ENCODE measurements at regions not wholly inside any gene's neighbourhood (a gene's known extent, or its start where the extent isn't known, plus 50 kb on each side); places are given as distances from the start of the nearest gene placed in this dataset.

DNA sequence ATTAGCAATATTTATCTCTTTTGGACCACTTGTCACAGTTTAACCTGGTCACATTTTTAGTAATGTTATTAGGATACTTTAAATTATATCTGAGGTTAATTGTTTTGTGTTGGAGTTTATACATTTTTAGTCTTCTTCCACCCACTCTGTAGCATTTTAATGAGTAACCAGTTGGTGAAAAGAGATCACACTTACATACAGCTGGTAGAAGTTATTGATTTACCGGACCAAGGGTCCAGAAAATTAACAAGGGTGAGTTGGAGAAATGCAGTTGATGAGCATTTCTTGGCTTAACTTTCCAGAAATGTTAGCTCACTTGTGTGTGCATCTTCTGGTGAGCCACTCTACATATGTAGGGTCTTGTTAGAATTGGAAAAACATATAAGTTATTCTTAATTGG lies 219.6 kb downstream of the GRXCR1 start:
- H3K4me3 ChIP-seq, result no peak overlapping the region
- no peaks in the 10 kb centered on the region for H3K36me3 ChIP-seq (ENCODE audit: insufficient read depth)
- TF ChIP-seq, protein P1, sequence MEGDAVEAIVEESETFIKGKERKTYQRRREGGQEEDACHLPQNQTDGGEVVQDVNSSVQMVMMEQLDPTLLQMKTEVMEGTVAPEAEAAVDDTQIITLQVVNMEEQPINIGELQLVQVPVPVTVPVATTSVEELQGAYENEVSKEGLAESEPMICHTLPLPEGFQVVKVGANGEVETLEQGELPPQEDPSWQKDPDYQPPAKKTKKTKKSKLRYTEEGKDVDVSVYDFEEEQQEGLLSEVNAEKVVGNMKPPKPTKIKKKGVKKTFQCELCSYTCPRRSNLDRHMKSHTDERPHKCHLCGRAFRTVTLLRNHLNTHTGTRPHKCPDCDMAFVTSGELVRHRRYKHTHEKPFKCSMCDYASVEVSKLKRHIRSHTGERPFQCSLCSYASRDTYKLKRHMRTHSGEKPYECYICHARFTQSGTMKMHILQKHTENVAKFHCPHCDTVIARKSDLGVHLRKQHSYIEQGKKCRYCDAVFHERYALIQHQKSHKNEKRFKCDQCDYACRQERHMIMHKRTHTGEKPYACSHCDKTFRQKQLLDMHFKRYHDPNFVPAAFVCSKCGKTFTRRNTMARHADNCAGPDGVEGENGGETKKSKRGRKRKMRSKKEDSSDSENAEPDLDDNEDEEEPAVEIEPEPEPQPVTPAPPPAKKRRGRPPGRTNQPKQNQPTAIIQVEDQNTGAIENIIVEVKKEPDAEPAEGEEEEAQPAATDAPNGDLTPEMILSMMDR (conservative IDR thresholded peaks at IDR 0.05; ENCODE audit: low read depth in 2 of 2), result no peak
- TF ChIP-seq CREB1 (CRISPR knock-in tag; IDR thresholded peaks at IDR 0.05; ENCODE audit: low read depth) (no peak), EZH2 (IDR thresholded peaks at IDR 0.05; ENCODE audit: low read depth, unreplicated experiment) (no peak), STAT1 (IDR thresholded peaks at IDR 0.05; ENCODE audit: unreplicated experiment) (no peak), ZNF331 (CRISPR knock-in tag; IDR thresholded peaks at IDR 0.05; ENCODE audit: low read depth) (no peak), ZNF114 (CRISPR knock-in tag; IDR thresholded peaks at IDR 0.05) (no peak), JUNB (IDR thresholded peaks at IDR 0.05; ENCODE audit: unreplicated experiment) (no peak), NANOG (IDR thresholded peaks at IDR 0.05; ENCODE audit: borderline replicate concordance) (no peak), EZH2phosphoT487 (IDR thresholded peaks at IDR 0.05; ENCODE audit: unreplicated experiment) (no peak), POLR2AphosphoS5 (IDR thresholded peaks at IDR 0.05; ENCODE audit: low read depth) (no peak)
- TF ChIP-seq, protein P2, sequence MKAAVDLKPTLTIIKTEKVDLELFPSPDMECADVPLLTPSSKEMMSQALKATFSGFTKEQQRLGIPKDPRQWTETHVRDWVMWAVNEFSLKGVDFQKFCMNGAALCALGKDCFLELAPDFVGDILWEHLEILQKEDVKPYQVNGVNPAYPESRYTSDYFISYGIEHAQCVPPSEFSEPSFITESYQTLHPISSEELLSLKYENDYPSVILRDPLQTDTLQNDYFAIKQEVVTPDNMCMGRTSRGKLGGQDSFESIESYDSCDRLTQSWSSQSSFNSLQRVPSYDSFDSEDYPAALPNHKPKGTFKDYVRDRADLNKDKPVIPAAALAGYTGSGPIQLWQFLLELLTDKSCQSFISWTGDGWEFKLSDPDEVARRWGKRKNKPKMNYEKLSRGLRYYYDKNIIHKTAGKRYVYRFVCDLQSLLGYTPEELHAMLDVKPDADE (IDR thresholded peaks at IDR 0.05), result no peak
- TF ChIP-seq, protein P3, sequence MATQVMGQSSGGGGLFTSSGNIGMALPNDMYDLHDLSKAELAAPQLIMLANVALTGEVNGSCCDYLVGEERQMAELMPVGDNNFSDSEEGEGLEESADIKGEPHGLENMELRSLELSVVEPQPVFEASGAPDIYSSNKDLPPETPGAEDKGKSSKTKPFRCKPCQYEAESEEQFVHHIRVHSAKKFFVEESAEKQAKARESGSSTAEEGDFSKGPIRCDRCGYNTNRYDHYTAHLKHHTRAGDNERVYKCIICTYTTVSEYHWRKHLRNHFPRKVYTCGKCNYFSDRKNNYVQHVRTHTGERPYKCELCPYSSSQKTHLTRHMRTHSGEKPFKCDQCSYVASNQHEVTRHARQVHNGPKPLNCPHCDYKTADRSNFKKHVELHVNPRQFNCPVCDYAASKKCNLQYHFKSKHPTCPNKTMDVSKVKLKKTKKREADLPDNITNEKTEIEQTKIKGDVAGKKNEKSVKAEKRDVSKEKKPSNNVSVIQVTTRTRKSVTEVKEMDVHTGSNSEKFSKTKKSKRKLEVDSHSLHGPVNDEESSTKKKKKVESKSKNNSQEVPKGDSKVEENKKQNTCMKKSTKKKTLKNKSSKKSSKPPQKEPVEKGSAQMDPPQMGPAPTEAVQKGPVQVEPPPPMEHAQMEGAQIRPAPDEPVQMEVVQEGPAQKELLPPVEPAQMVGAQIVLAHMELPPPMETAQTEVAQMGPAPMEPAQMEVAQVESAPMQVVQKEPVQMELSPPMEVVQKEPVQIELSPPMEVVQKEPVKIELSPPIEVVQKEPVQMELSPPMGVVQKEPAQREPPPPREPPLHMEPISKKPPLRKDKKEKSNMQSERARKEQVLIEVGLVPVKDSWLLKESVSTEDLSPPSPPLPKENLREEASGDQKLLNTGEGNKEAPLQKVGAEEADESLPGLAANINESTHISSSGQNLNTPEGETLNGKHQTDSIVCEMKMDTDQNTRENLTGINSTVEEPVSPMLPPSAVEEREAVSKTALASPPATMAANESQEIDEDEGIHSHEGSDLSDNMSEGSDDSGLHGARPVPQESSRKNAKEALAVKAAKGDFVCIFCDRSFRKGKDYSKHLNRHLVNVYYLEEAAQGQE (IDR thresholded peaks at IDR 0.05; ENCODE audit: unreplicated experiment), result no peak
- TF ChIP-seq, protein P4, sequence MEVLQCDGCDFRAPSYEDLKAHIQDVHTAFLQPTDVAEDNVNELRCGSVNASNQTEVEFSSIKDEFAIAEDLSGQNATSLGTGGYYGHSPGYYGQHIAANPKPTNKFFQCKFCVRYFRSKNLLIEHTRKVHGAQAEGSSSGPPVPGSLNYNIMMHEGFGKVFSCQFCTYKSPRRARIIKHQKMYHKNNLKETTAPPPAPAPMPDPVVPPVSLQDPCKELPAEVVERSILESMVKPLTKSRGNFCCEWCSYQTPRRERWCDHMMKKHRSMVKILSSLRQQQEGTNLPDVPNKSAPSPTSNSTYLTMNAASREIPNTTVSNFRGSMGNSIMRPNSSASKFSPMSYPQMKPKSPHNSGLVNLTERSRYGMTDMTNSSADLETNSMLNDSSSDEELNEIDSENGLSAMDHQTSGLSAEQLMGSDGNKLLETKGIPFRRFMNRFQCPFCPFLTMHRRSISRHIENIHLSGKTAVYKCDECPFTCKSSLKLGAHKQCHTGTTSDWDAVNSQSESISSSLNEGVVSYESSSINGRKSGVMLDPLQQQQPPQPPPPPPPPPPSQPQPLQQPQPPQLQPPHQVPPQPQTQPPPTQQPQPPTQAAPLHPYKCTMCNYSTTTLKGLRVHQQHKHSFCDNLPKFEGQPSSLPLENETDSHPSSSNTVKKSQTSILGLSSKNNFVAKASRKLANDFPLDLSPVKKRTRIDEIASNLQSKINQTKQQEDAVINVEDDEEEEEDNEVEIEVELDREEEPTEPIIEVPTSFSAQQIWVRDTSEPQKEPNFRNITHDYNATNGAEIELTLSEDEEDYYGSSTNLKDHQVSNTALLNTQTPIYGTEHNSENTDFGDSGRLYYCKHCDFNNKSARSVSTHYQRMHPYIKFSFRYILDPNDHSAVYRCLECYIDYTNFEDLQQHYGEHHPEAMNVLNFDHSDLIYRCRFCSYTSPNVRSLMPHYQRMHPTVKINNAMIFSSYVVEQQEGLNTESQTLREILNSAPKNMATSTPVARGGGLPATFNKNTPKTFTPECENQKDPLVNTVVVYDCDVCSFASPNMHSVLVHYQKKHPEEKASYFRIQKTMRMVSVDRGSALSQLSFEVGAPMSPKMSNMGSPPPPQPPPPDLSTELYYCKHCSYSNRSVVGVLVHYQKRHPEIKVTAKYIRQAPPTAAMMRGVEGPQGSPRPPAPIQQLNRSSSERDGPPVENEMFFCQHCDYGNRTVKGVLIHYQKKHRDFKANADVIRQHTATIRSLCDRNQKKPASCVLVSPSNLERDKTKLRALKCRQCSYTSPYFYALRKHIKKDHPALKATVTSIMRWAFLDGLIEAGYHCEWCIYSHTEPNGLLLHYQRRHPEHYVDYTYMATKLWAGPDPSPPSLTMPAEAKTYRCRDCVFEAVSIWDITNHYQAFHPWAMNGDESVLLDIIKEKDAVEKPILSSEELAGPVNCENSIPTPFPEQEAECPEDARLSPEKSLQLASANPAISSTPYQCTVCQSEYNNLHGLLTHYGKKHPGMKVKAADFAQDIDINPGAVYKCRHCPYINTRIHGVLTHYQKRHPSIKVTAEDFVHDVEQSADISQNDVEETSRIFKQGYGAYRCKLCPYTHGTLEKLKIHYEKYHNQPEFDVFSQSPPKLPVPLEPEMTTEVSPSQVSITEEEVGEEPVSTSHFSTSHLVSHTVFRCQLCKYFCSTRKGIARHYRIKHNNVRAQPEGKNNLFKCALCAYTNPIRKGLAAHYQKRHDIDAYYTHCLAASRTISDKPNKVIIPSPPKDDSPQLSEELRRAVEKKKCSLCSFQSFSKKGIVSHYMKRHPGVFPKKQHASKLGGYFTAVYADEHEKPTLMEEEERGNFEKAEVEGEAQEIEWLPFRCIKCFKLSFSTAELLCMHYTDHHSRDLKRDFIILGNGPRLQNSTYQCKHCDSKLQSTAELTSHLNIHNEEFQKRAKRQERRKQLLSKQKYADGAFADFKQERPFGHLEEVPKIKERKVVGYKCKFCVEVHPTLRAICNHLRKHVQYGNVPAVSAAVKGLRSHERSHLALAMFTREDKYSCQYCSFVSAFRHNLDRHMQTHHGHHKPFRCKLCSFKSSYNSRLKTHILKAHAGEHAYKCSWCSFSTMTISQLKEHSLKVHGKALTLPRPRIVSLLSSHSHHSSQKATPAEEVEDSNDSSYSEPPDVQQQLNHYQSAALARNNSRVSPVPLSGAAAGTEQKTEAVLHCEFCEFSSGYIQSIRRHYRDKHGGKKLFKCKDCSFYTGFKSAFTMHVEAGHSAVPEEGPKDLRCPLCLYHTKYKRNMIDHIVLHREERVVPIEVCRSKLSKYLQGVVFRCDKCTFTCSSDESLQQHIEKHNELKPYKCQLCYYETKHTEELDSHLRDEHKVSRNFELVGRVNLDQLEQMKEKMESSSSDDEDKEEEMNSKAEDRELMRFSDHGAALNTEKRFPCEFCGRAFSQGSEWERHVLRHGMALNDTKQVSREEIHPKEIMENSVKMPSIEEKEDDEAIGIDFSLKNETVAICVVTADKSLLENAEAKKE (CRISPR knock-in tag; IDR thresholded peaks at IDR 0.05), result no peak
- no peak for DNase-seq (ENCODE audit: low spot score)
- Mint-ChIP-seq H3K36me3 (ENCODE audit: low read depth) (no peaks in the 10 kb centered on the region), H3K27me3 (ENCODE audit: insufficient read depth, low read depth, poor library complexity) (no peaks in the 10 kb centered on the region), H3K4me3 (no peak overlapping the region), H3K9me3 (no peaks in the 10 kb centered on the region), H3K4me1 (no peaks in the 10 kb centered on the region), H3K27ac (no peak overlapping the region)
- no peaks in the 10 kb centered on the region for H3K9me2 ChIP-seq (ENCODE audit: insufficient read depth)
- H3K4me1 ChIP-seq (ENCODE audit: insufficient read depth), result no peaks in the 10 kb centered on the region
- no peak overlapping the region for H3K27ac ChIP-seq (ENCODE audit: low read depth)
- H3K27me3 ChIP-seq (ENCODE audit: insufficient read depth), result no peaks in the 10 kb centered on the region
- no peaks in the 10 kb centered on the region for H4K20me1 ChIP-seq (replicated peaks; ENCODE audit: insufficient read depth)
- no peaks in the 10 kb centered on the region for H3F3A ChIP-seq (replicated peaks; ENCODE audit: low read depth)
- H3K79me2 ChIP-seq (replicated peaks; ENCODE audit: insufficient read depth), result no peaks in the 10 kb centered on the region
- H3K4me2 ChIP-seq, result no peak overlapping the region
- ATAC-seq, result no peak
- no peak overlapping the region for H2AFZ ChIP-seq

Data from GM23338 (cell line).